Osteocyte (in vitro differentiated cells): ENCODE measurements at regions not wholly inside any gene's neighbourhood (a gene's known extent, or its start where the extent isn't known, plus 50 kb on each side); places are given as distances from the start of the nearest gene placed in this dataset.

Experiments
- DNase-seq: peaks from one replicate; pipeline ENCODE4 v3.0.0; 2021; ENCODE audit warnings: mixed read lengths; ENCODE audit not compliant: unreplicated experiment; ENCODE audit errors: extremely low spot score
- H3K27ac Mint-ChIP-seq: one replicate; pipeline ENCODE4 v1.8.0; 2021; ENCODE audit warnings: mild to moderate bottlenecking, mixed read lengths; ENCODE audit not compliant: unreplicated experiment
- H3K27me3 Mint-ChIP-seq: one replicate; pipeline ENCODE4 v1.8.0; 2021; ENCODE audit warnings: mixed read lengths; ENCODE audit not compliant: unreplicated experiment
- H3K36me3 Mint-ChIP-seq: one replicate; pipeline ENCODE4 v1.8.0; 2021; ENCODE audit warnings: mixed read lengths; ENCODE audit not compliant: unreplicated experiment
- H3K4me1 Mint-ChIP-seq: one replicate; pipeline ENCODE4 v1.8.0; 2021; ENCODE audit warnings: mixed read lengths; ENCODE audit not compliant: unreplicated experiment
- H3K4me3 Mint-ChIP-seq: one replicate; pipeline ENCODE4 v1.8.0; 2021; ENCODE audit warnings: mild to moderate bottlenecking, moderate library complexity, mixed read lengths; ENCODE audit not compliant: unreplicated experiment
- H3K9me3 Mint-ChIP-seq: one replicate; pipeline ENCODE4 v1.8.0; 2021; ENCODE audit warnings: mixed read lengths; ENCODE audit not compliant: unreplicated experiment
- TF ChIP-seq, protein P1 (sequence below): fragments of 200-600 bp; sonication (generic); IDR thresholded peaks from 2 replicates; pipeline ENCODE4 v1.5.0; 2021; ENCODE audit warnings: antibody characterized with exemption, mild to moderate bottlenecking, moderate library complexity

DNA sequence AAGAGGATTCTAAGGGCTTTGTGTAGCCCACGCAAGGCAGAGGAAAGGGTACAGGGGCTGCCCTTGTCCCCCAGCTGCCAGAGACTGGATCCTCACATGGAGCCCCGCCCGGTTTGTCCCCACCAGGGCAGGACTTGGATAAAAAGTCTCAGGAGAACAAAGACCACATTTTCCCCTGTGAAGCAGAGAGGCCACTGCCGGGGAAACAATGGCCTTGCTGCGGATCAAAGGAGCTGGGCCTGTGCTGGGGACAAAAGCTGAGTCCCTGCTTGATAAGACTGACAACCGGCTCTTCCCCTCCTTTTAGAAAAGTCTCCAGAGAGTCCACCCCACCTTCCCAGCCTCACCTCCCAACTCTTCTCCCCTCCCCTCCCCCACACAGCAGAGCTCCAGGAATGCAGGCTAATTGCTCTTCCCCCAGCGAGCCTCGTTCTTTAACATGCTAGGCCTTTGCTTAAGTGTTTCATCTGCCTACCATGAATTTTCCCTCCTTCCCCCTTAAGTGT is 142.4 kb downstream of the PLPP3 start:
- Mint-ChIP-seq H3K27me3 (no peaks in the 10 kb centered on the region), H3K27ac (no peak overlapping the region), H3K4me3 (no peak overlapping the region), H3K9me3 (no peaks in the 10 kb centered on the region), H3K4me1 (peaks cover 22% of the 10 kb centered on the region), H3K36me3 (no peaks in the 10 kb centered on the region)
- DNase-seq: no peak
- TF ChIP-seq, protein P1, sequence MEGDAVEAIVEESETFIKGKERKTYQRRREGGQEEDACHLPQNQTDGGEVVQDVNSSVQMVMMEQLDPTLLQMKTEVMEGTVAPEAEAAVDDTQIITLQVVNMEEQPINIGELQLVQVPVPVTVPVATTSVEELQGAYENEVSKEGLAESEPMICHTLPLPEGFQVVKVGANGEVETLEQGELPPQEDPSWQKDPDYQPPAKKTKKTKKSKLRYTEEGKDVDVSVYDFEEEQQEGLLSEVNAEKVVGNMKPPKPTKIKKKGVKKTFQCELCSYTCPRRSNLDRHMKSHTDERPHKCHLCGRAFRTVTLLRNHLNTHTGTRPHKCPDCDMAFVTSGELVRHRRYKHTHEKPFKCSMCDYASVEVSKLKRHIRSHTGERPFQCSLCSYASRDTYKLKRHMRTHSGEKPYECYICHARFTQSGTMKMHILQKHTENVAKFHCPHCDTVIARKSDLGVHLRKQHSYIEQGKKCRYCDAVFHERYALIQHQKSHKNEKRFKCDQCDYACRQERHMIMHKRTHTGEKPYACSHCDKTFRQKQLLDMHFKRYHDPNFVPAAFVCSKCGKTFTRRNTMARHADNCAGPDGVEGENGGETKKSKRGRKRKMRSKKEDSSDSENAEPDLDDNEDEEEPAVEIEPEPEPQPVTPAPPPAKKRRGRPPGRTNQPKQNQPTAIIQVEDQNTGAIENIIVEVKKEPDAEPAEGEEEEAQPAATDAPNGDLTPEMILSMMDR: no peak

DNA sequence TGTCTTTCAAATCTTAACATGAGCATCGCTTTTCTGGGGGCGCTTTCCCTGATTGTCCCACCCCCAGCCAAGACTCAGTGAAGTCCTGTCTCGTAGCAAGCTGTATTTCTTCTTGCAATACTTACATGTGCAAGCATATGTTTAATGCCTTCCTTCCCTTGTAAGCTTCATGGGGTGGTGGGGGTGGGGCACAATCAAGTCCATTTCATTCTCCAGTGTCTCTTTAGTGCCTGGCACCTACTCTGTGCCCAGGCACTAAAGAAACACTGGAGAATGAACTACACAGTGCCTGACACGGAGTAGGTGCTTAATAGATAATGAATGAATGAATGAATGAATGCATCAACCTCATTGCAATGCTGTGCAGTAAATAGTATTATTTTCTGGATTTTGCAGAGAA is 143.1 kb downstream of the PLPP3 start:
- DNase-seq: no peak
- TF ChIP-seq, protein P1: no peak
- H3K9me3 Mint-ChIP-seq: no peaks in the 10 kb centered on the region
- H3K27ac Mint-ChIP-seq: no peak overlapping the region
- H3K4me1 Mint-ChIP-seq: peaks cover 22% of the 10 kb centered on the region
- no peaks in the 10 kb centered on the region for H3K27me3 Mint-ChIP-seq
- no peaks in the 10 kb centered on the region for H3K36me3 Mint-ChIP-seq
- no peak overlapping the region for H3K4me3 Mint-ChIP-seq

DNA sequence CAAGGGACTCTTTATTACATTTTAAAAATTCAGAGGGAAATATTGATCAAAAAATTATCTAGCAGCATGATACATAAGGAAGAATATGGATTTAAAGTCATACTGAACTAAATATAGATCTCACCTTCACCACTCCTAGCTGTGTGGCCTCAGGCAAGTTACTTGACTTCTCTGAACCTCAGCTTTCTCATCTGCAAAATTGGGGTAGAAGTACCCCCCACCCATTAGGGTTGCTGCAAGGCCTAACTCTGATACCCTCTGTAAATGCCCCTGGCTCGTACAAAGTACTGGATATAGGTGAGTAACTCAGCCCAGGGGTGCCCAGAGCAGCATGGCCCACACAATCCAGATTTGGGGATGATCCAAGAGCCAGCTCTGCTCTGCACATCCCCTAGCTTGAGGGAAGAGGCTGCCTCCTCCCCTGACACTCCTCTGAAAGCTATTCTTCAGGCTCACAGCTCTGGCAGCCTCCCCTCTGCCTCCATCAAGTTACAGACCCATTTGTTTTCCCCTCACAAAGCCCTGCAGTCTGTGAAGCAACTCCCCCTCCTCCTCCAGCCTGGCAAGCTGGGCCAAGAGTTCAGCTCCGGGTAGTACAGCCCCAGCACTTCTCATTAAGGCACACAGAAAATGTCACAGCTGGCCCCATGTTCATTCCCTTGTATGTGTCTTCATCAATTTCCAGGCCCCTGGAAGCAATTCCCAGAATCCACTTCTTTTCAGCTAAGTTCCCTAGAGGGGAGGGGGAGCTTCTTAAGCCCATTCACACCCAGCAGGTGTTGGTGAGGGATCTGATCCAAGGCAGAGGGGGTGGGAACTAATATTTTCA is 143.7 kb downstream of the PLPP3 start:
- H3K27ac Mint-ChIP-seq: no peak overlapping the region
- no peaks in the 10 kb centered on the region for H3K27me3 Mint-ChIP-seq
- no peaks in the 10 kb centered on the region for H3K9me3 Mint-ChIP-seq
- H3K36me3 Mint-ChIP-seq: no peaks in the 10 kb centered on the region
- TF ChIP-seq, protein P1: no peak
- peaks cover 22% of the 10 kb centered on the region for H3K4me1 Mint-ChIP-seq
- DNase-seq: no peak
- H3K4me3 Mint-ChIP-seq: no peak overlapping the region

DNA sequence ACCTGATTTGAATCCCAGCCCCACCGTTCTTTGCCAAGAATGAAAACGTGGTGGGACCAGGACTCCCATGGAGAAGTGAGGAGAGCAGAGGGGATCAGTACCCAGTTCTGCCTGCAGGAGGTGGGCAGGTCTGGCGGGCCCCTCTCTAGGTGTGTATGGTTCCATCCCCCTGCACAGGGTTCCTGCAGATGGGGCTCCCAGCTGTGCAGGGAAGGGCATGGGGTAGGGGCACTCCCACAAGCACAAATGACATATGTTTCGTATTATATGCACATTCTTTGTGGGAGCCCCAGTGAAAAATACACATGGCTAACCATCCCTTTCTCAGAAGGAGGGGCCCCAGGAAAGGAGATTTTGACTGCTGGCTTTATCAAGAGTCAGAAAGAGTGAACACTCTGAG is 144.6 kb downstream of the PLPP3 start:
- Mint-ChIP-seq H3K4me3 (no peak overlapping the region), H3K27ac (no peak overlapping the region), H3K27me3 (no peaks in the 10 kb centered on the region), H3K36me3 (no peaks in the 10 kb centered on the region), H3K9me3 (no peaks in the 10 kb centered on the region), H3K4me1 (peaks cover 22% of the 10 kb centered on the region)
- no peak for DNase-seq
- TF ChIP-seq, protein P1: peak; percentile 11

DNA sequence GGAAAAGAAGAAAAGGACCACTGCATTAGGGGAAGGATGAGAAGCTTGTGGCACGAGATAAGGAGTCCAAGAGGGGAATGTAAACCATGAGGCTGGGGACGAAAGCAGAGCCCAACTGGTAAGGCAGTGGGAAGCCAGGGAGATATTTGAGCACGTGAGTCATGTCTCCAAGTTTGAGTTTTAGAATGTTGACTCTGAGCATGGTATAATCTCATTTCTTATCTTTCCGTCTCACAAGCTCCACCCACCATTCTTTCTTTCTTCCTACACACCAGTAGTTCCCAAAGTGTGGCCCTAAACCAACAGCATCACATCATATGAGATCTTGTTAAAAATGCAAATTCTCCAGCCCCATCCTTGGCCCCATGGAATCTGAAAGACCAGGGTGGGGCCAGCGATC is 145.3 kb downstream of the PLPP3 start:
- no peaks in the 10 kb centered on the region for H3K9me3 Mint-ChIP-seq
- no peak for DNase-seq
- H3K4me1 Mint-ChIP-seq: peaks cover 22% of the 10 kb centered on the region
- no peaks in the 10 kb centered on the region for H3K36me3 Mint-ChIP-seq
- no peak overlapping the region for H3K4me3 Mint-ChIP-seq
- H3K27me3 Mint-ChIP-seq: no peaks in the 10 kb centered on the region
- H3K27ac Mint-ChIP-seq: no peak overlapping the region
- TF ChIP-seq, protein P1: no peak
